ENCODE measurements at regions not wholly inside any gene's neighbourhood (a gene's known extent, or its start where the extent isn't known, plus 50 kb on each side); places are given as distances from the start of the nearest gene placed in this dataset.
A peak's percentile ranks its signal among the peaks of the same experiment; 100 is the strongest.

DNA sequence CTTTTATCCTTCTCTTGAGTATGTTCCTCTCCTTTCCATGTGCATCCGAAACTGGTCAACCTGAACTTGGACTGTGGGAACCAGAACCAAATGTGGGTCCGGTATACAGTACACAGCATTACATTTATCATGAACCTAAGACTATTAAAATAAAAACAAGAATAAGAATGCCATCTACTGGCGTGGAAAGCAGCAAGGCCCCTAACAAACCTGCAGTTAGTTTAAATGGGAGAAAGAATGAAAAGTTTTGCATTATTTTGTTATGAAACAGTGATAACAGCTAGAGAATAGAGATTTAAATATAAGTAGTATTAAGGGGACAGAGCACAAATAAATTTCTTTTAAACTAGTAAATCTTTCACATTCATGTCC lies 159.5 kb downstream of the RBM26 start:
- H3K4me3 ChIP-seq (replicated peaks in 1 of 3; ENCODE audit: insufficient read depth in 1 of 3, low read depth in 2 of 3, low read length in 3 of 3), result no peak overlapping the region
- H3K4me1 ChIP-seq (ENCODE audit: insufficient read depth, low read length), result no peaks in the 10 kb centered on the region
- intact Hi-C loops (cut with micrococcal nuclease; ENCODE audit: unreplicated experiment) (no loop called here), in situ Hi-C loops (cut with HindIII; ENCODE audit: extremely low pct_ligation_motif_present, low pct_unique_long_range_greater_than_20kb) (no loop called here)
- 19% methylated on average over 3 of the region's 3 CpGs for WGBS (ENCODE audit: low lambda C conversion rate)
- H3K9me3 ChIP-seq (ENCODE audit: low read length), result no peaks in the 10 kb centered on the region
- CTCF ChIA-PET (ENCODE audit: low intra/inter-chr PET ratio, low total read pairs), result no interaction called here
- H3K9ac ChIP-seq (ENCODE audit: insufficient read depth, low read depth, low read length), result no peak overlapping the region
- H2AFZ ChIP-seq (ENCODE audit: low read length), result no peak overlapping the region
- H3K27ac ChIP-seq (ENCODE audit: extremely low read length, insufficient read depth, low read length), result no peak overlapping the region
- H3K27me3 ChIP-seq (ENCODE audit: control insufficient read depth in 1 of 2, insufficient read depth in 2 of 2, low read length in 2 of 2), result no peaks in the 10 kb centered on the region
- TF ChIP-seq ZNF703 (CRISPR knock-in tag; IDR thresholded peaks at IDR 0.05; ENCODE audit: borderline replicate concordance) (no peak), STAG1 (CRISPR knock-in tag; IDR thresholded peaks at IDR 0.05) (peak; percentile 46)
- TF ChIP-seq, protein P1, sequence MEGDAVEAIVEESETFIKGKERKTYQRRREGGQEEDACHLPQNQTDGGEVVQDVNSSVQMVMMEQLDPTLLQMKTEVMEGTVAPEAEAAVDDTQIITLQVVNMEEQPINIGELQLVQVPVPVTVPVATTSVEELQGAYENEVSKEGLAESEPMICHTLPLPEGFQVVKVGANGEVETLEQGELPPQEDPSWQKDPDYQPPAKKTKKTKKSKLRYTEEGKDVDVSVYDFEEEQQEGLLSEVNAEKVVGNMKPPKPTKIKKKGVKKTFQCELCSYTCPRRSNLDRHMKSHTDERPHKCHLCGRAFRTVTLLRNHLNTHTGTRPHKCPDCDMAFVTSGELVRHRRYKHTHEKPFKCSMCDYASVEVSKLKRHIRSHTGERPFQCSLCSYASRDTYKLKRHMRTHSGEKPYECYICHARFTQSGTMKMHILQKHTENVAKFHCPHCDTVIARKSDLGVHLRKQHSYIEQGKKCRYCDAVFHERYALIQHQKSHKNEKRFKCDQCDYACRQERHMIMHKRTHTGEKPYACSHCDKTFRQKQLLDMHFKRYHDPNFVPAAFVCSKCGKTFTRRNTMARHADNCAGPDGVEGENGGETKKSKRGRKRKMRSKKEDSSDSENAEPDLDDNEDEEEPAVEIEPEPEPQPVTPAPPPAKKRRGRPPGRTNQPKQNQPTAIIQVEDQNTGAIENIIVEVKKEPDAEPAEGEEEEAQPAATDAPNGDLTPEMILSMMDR (CRISPR knock-in tag; IDR thresholded peaks at IDR 0.05), result peak; percentile 25; the same call in 1 of the 2 replicates
- TF ChIP-seq, protein P2, sequence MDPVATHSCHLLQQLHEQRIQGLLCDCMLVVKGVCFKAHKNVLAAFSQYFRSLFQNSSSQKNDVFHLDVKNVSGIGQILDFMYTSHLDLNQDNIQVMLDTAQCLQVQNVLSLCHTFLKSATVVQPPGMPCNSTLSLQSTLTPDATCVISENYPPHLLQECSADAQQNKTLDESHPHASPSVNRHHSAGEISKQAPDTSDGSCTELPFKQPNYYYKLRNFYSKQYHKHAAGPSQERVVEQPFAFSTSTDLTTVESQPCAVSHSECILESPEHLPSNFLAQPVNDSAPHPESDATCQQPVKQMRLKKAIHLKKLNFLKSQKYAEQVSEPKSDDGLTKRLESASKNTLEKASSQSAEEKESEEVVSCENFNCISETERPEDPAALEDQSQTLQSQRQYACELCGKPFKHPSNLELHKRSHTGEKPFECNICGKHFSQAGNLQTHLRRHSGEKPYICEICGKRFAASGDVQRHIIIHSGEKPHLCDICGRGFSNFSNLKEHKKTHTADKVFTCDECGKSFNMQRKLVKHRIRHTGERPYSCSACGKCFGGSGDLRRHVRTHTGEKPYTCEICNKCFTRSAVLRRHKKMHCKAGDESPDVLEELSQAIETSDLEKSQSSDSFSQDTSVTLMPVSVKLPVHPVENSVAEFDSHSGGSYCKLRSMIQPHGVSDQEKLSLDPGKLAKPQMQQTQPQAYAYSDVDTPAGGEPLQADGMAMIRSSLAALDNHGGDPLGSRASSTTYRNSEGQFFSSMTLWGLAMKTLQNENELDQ (CRISPR knock-in tag; IDR thresholded peaks at IDR 0.05; ENCODE audit: borderline replicate concordance), result no peak
- POLR2A ChIA-PET, result no interaction called here
- ATAC-seq (no peak), FAIRE-seq (no peak), DNase-seq (ENCODE audit: low spot score) (no peak)
- no peaks in the 10 kb centered on the region for H4K20me1 ChIP-seq (ENCODE audit: insufficient read depth, low read length)
- H3K36me3 ChIP-seq (replicated peaks in 1 of 2; ENCODE audit: control insufficient read depth in 1 of 2, insufficient read depth in 2 of 2, low read length in 2 of 2), result no peaks in the 10 kb centered on the region
- H3K4me2 ChIP-seq (ENCODE audit: low read depth, low read length), result no peak overlapping the region
- H3K79me2 ChIP-seq (ENCODE audit: insufficient read depth, low read length), result no peaks in the 10 kb centered on the region
- BruUV-seq (replicated peaks), result no TSS peak
